Suppressor macrophage (primary cell): ENCODE measurements at regions not wholly inside any gene's neighbourhood (a gene's known extent, or its start where the extent isn't known, plus 50 kb on each side); places are given as distances from the start of the nearest gene placed in this dataset.

Experiments
- DNase-seq, 4 experiments: peaks; one replicate each; pipeline ENCODE4 v3.0.0-alpha.2; 2020 to 2022

GRCh38 chr6:124877468-124877867 is 84.8 kb upstream of the RNF217 start:
- DNase-seq = no peak

GRCh38 chr6:124879110-124879991 is 82.9 kb upstream of the RNF217 start:
- DNase-seq = no peak

- DNase-seq = no peak
Observed at GRCh38 chr6:124879992-124880355, 82.3 kb upstream of the RNF217 start.

- DNase-seq = peak in 2 of 4 experiments; percentile 9 to 12
Observed at GRCh38 chr6:124881898-124882578, 80.2 kb upstream of the RNF217 start.

GRCh38 chr6:124882579-124883393 is 79.5 kb upstream of the RNF217 start:
- DNase-seq = peak in 2 of 4 experiments; percentile 22 to 44

GRCh38 chr6:124885171-124885570 is 77.1 kb upstream of the RNF217 start:
- no peak for DNase-seq

- no peak for DNase-seq
Observed at GRCh38 chr6:124887872-124888580, 74.2 kb upstream of the RNF217 start.

- DNase-seq = peak; percentile 29 to 68 (median 58)
Observed at GRCh38 chr6:124888581-124889371, 73.5 kb upstream of the RNF217 start.

GRCh38 chr6:124901084-124901483 is 61.2 kb upstream of the RNF217 start:
- DNase-seq = no peak

GRCh38 chr6:124903797-124904196 is 58.4 kb upstream of the RNF217 start:
- DNase-seq = no peak

GRCh38 chr6:124907596-124907995 is 54.6 kb upstream of the RNF217 start:
- DNase-seq = no peak
